ENCODE measurements at regions not wholly inside any gene's neighbourhood (a gene's known extent, or its start where the extent isn't known, plus 50 kb on each side); places are given as distances from the start of the nearest gene placed in this dataset.

- Histone ChIP-seq H3K36me3 (ENCODE audit: insufficient read depth) (no peaks in the 10 kb centered on the region), H3K4me1 (ENCODE audit: insufficient read depth) (no peaks in the 10 kb centered on the region), H2AFZ (no peak overlapping the region), H3F3A (replicated peaks; ENCODE audit: low read depth) (no peaks in the 10 kb centered on the region), H3K27ac (ENCODE audit: low read depth) (no peak overlapping the region), H3K4me2 (no peak overlapping the region), H4K20me1 (replicated peaks; ENCODE audit: insufficient read depth) (no peaks in the 10 kb centered on the region), H3K79me2 (replicated peaks; ENCODE audit: insufficient read depth) (no peaks in the 10 kb centered on the region), H3K9me2 (ENCODE audit: insufficient read depth) (0 out of 2 replicates have a peak, but pooled peaks cover 6% of the 10 kb centered on the region), H3K27me3 (ENCODE audit: insufficient read depth) (no peaks in the 10 kb centered on the region), H3K4me3 (no peak overlapping the region)
- Mint-ChIP-seq H3K4me3 (no peak overlapping the region), H3K9me3 (no peaks in the 10 kb centered on the region), H3K4me1 (no peaks in the 10 kb centered on the region; the same call in 2 of the 3 replicates), H3K27ac (no peak overlapping the region), H3K36me3 (ENCODE audit: low read depth) (no peaks in the 10 kb centered on the region), H3K27me3 (ENCODE audit: insufficient read depth, low read depth, poor library complexity) (peaks cover 2% of the 10 kb centered on the region)
- TF ChIP-seq STAT1 (IDR thresholded peaks at IDR 0.05; ENCODE audit: unreplicated experiment) (no peak), EZH2phosphoT487 (IDR thresholded peaks at IDR 0.05; ENCODE audit: unreplicated experiment) (no peak), CTCF (conservative IDR thresholded peaks at IDR 0.05; ENCODE audit: low read depth in 2 of 2) (no peak), ZNF331 (CRISPR knock-in tag; IDR thresholded peaks at IDR 0.05; ENCODE audit: low read depth) (no peak)
- no peak for ATAC-seq
- DNase-seq (ENCODE audit: low spot score): no peak
These were observed 267.7 kb upstream of the ARID1B start for GRCh38 chr6:156509496-156509895.

GRCh38 chr6:156508923-156509322 is 268.3 kb upstream of the ARID1B start:
- H2AFZ ChIP-seq: no peak overlapping the region
- H3K9me2 ChIP-seq (ENCODE audit: insufficient read depth): 0 out of 2 replicates have a peak, but pooled peaks cover 6% of the 10 kb centered on the region
- no peaks in the 10 kb centered on the region for H3F3A ChIP-seq (replicated peaks; ENCODE audit: low read depth)
- H3K79me2 ChIP-seq (replicated peaks; ENCODE audit: insufficient read depth): no peaks in the 10 kb centered on the region
- H3K9me3 Mint-ChIP-seq: no peaks in the 10 kb centered on the region
- TF ChIP-seq ETS1 (IDR thresholded peaks at IDR 0.05) (no peak), STAT1 (IDR thresholded peaks at IDR 0.05; ENCODE audit: unreplicated experiment) (no peak), ZNF462 (CRISPR knock-in tag; IDR thresholded peaks at IDR 0.05) (no peak), CREB1 (CRISPR knock-in tag; IDR thresholded peaks at IDR 0.05; ENCODE audit: low read depth) (no peak), REST (IDR thresholded peaks at IDR 0.05; ENCODE audit: unreplicated experiment) (no peak)
- H3K27ac ChIP-seq (ENCODE audit: low read depth): no peak overlapping the region
- no peaks in the 10 kb centered on the region for H3K36me3 Mint-ChIP-seq (ENCODE audit: low read depth)
- no peaks in the 10 kb centered on the region for H3K4me1 ChIP-seq (ENCODE audit: insufficient read depth)
- no peaks in the 10 kb centered on the region for H3K36me3 ChIP-seq (ENCODE audit: insufficient read depth)
- peaks cover 2% of the 10 kb centered on the region for H3K27me3 Mint-ChIP-seq (ENCODE audit: insufficient read depth, low read depth, poor library complexity)
- H3K4me3 ChIP-seq: no peak overlapping the region
- no peaks in the 10 kb centered on the region for H4K20me1 ChIP-seq (replicated peaks; ENCODE audit: insufficient read depth)
- no peak overlapping the region for H3K27ac Mint-ChIP-seq
- no peak for ATAC-seq
- peak; percentile 5 for DNase-seq (ENCODE audit: low spot score)
- H3K4me1 Mint-ChIP-seq: no peaks in the 10 kb centered on the region; the same call in 2 of the 3 replicates
- no peak overlapping the region for H3K4me3 Mint-ChIP-seq
- H3K4me2 ChIP-seq: no peak overlapping the region
- no peaks in the 10 kb centered on the region for H3K27me3 ChIP-seq (ENCODE audit: insufficient read depth)

All from GM23338 (cell line).